ENCODE measurements at regions not wholly inside any gene's neighbourhood (a gene's known extent, or its start where the extent isn't known, plus 50 kb on each side); places are given as distances from the start of the nearest gene placed in this dataset.

GRCh38 chr1:14148526-14148925 is 448.5 kb downstream of the PRDM2 start:
- no peaks in the 10 kb centered on the region for H3K27me3 ChIP-seq (ENCODE audit: control insufficient read depth in 3 of 3, insufficient read depth in 3 of 3, low read depth in 1 of 3, low read length in 3 of 3)
- no peak overlapping the region for H3K27ac ChIP-seq (replicated peaks; ENCODE audit: low read length)
- no peak overlapping the region for H3K4me2 ChIP-seq (ENCODE audit: insufficient read depth, low read length, poor library complexity, severe bottlenecking)
- H3K4ac ChIP-seq (ENCODE audit: low read length) = no peak overlapping the region
- no CpG with 5 or more reads among the region's 2 CpGs for WGBS, 2 donors (ENCODE audit: extremely low coverage in 2 of 2, insufficient read length in 2 of 2, insufficient replicate concordance in 1 of 2)
- H2AK5ac ChIP-seq (ENCODE audit: low read depth, low read length) = no peak overlapping the region
- H2BK15ac ChIP-seq (ENCODE audit: low read length) = no peak overlapping the region
- H3K36me3 ChIP-seq (replicated peaks in 1 of 2; ENCODE audit: control insufficient read depth in 2 of 2, insufficient read depth in 2 of 2, low read length in 2 of 2) = no peaks in the 10 kb centered on the region
- no peaks in the 10 kb centered on the region for H3K9me3 ChIP-seq (replicated peaks in 1 of 2; ENCODE audit: control insufficient read depth in 2 of 2, insufficient read depth in 1 of 2, low read depth in 1 of 2, low read length in 2 of 2)
- H3K9ac ChIP-seq (ENCODE audit: low read depth, low read length, poor library complexity) = no peak overlapping the region
- H3K23ac ChIP-seq (ENCODE audit: low read depth, low read length, poor library complexity) = no peak overlapping the region
- no peak overlapping the region for H4K91ac ChIP-seq (ENCODE audit: low read depth, low read length, poor library complexity)
- no peak overlapping the region for H2BK120ac ChIP-seq (ENCODE audit: low read depth, low read length)
- no peak overlapping the region for H3K4me3 ChIP-seq (ENCODE audit: low read length in 2 of 2)
- H2BK12ac ChIP-seq (ENCODE audit: low read length) = no peak overlapping the region
- H3K14ac ChIP-seq (ENCODE audit: low read length) = no peak overlapping the region
- no peak overlapping the region for H3K18ac ChIP-seq (ENCODE audit: low read length)
- no peak overlapping the region for H2AFZ ChIP-seq (ENCODE audit: low read length)
- H3K79me1 ChIP-seq (ENCODE audit: low read depth, low read length) = no peaks in the 10 kb centered on the region
- H3K4me1 ChIP-seq (ENCODE audit: control insufficient read depth in 2 of 2, insufficient read depth in 1 of 2, low read depth in 1 of 2, low read length in 2 of 2) = no peaks in the 10 kb centered on the region
- H4K8ac ChIP-seq (ENCODE audit: low read depth, low read length) = no peak overlapping the region
- DNase-seq (ENCODE audit: low spot score) = no peak
- no peak overlapping the region for H2BK5ac ChIP-seq (ENCODE audit: low read length)

GRCh38 chr1:14149431-14149830 is 449.1 kb upstream of the KAZN start:
- no CpG with 5 or more reads among the region's 7 CpGs for WGBS, 2 donors (ENCODE audit: extremely low coverage in 2 of 2, insufficient read length in 2 of 2, insufficient replicate concordance in 1 of 2)

GRCh38 chr1:14156543-14156942 is 441.9 kb upstream of the KAZN start:
- H3K27ac ChIP-seq (replicated peaks; ENCODE audit: low read length) = no peak overlapping the region
- H3K27me3 ChIP-seq (ENCODE audit: control insufficient read depth in 3 of 3, insufficient read depth in 3 of 3, low read depth in 1 of 3, low read length in 3 of 3) = no peaks in the 10 kb centered on the region
- H4K8ac ChIP-seq (ENCODE audit: low read depth, low read length) = no peak overlapping the region
- no peak overlapping the region for H3K18ac ChIP-seq (ENCODE audit: low read length)
- no peak overlapping the region for H3K4me2 ChIP-seq (ENCODE audit: insufficient read depth, low read length, poor library complexity, severe bottlenecking)
- H3K23ac ChIP-seq (ENCODE audit: low read depth, low read length, poor library complexity) = no peak overlapping the region
- no CpG with 5 or more reads among the region's 4 CpGs for WGBS, 2 donors (ENCODE audit: extremely low coverage in 2 of 2, insufficient read length in 2 of 2, insufficient replicate concordance in 1 of 2)
- no peaks in the 10 kb centered on the region for H3K36me3 ChIP-seq (replicated peaks in 1 of 2; ENCODE audit: control insufficient read depth in 2 of 2, insufficient read depth in 2 of 2, low read length in 2 of 2)
- no peak overlapping the region for H3K4me3 ChIP-seq (ENCODE audit: low read length in 2 of 2)
- no peak overlapping the region for H2AK5ac ChIP-seq (ENCODE audit: low read depth, low read length)
- no peak overlapping the region for H3K4ac ChIP-seq (ENCODE audit: low read length)
- no peak overlapping the region for H4K91ac ChIP-seq (ENCODE audit: low read depth, low read length, poor library complexity)
- no peaks in the 10 kb centered on the region for H3K79me1 ChIP-seq (ENCODE audit: low read depth, low read length)
- H3K4me1 ChIP-seq (ENCODE audit: control insufficient read depth in 2 of 2, insufficient read depth in 1 of 2, low read depth in 1 of 2, low read length in 2 of 2) = no peaks in the 10 kb centered on the region
- no peak overlapping the region for H2BK12ac ChIP-seq (ENCODE audit: low read length)
- no peak overlapping the region for H3K9ac ChIP-seq (ENCODE audit: low read depth, low read length, poor library complexity)
- DNase-seq (ENCODE audit: low spot score) = no peak
- H2BK120ac ChIP-seq (ENCODE audit: low read depth, low read length) = no peak overlapping the region
- no peak overlapping the region for H2AFZ ChIP-seq (ENCODE audit: low read length)
- H3K14ac ChIP-seq (ENCODE audit: low read length) = no peak overlapping the region
- H2BK15ac ChIP-seq (ENCODE audit: low read length) = no peak overlapping the region
- H3K9me3 ChIP-seq (replicated peaks in 1 of 2; ENCODE audit: control insufficient read depth in 2 of 2, insufficient read depth in 1 of 2, low read depth in 1 of 2, low read length in 2 of 2) = peaks cover 4 to 8% of the 10 kb centered on the region in 2 donors
- no peak overlapping the region for H2BK5ac ChIP-seq (ENCODE audit: low read length)

More at GRCh38 chr1:14149431-14149830, 449.1 kb upstream of the KAZN start:
- Histone ChIP-seq H4K91ac (ENCODE audit: low read depth, low read length, poor library complexity) (no peak overlapping the region), H3K14ac (ENCODE audit: low read length) (no peak overlapping the region), H3K18ac (ENCODE audit: low read length) (no peak overlapping the region), H3K36me3 (replicated peaks in 1 of 2; ENCODE audit: control insufficient read depth in 2 of 2, insufficient read depth in 2 of 2, low read length in 2 of 2) (no peaks in the 10 kb centered on the region), H3K79me1 (ENCODE audit: low read depth, low read length) (no peaks in the 10 kb centered on the region), H2BK120ac (ENCODE audit: low read depth, low read length) (no peak overlapping the region), H2AK5ac (ENCODE audit: low read depth, low read length) (no peak overlapping the region), H3K4ac (ENCODE audit: low read length) (no peak overlapping the region), H3K27me3 (ENCODE audit: control insufficient read depth in 3 of 3, insufficient read depth in 3 of 3, low read depth in 1 of 3, low read length in 3 of 3) (no peaks in the 10 kb centered on the region), H2BK12ac (ENCODE audit: low read length) (no peak overlapping the region), H3K4me3 (ENCODE audit: low read length in 2 of 2) (no peak overlapping the region), H3K27ac (replicated peaks; ENCODE audit: low read length) (no peak overlapping the region), H3K4me1 (ENCODE audit: control insufficient read depth in 2 of 2, insufficient read depth in 1 of 2, low read depth in 1 of 2, low read length in 2 of 2) (no peaks in the 10 kb centered on the region), H3K9ac (ENCODE audit: low read depth, low read length, poor library complexity) (no peak overlapping the region), H2AFZ (ENCODE audit: low read length) (no peak overlapping the region), H3K9me3 (replicated peaks in 1 of 2; ENCODE audit: control insufficient read depth in 2 of 2, insufficient read depth in 1 of 2, low read depth in 1 of 2, low read length in 2 of 2) (no peaks in the 10 kb centered on the region), H2BK5ac (ENCODE audit: low read length) (no peak overlapping the region), H3K4me2 (ENCODE audit: insufficient read depth, low read length, poor library complexity, severe bottlenecking) (no peak overlapping the region), H2BK15ac (ENCODE audit: low read length) (no peak overlapping the region), H4K8ac (ENCODE audit: low read depth, low read length) (no peak overlapping the region), H3K23ac (ENCODE audit: low read depth, low read length, poor library complexity) (no peak overlapping the region)
- DNase-seq (ENCODE audit: low spot score) = no peak

- DNase-seq (ENCODE audit: low spot score) = no peak
- H3K14ac ChIP-seq (ENCODE audit: low read length) = no peak overlapping the region
- no peak overlapping the region for H3K9ac ChIP-seq (ENCODE audit: low read depth, low read length, poor library complexity)
- no peak overlapping the region for H2AK5ac ChIP-seq (ENCODE audit: low read depth, low read length)
- no peak overlapping the region for H3K18ac ChIP-seq (ENCODE audit: low read length)
- no peak overlapping the region for H3K4me2 ChIP-seq (ENCODE audit: insufficient read depth, low read length, poor library complexity, severe bottlenecking)
- no peak overlapping the region for H2BK5ac ChIP-seq (ENCODE audit: low read length)
- no CpG with 5 or more reads among the region's 2 CpGs for WGBS, 2 donors (ENCODE audit: extremely low coverage in 2 of 2, insufficient read length in 2 of 2, insufficient replicate concordance in 1 of 2)
- H3K27me3 ChIP-seq (ENCODE audit: control insufficient read depth in 3 of 3, insufficient read depth in 3 of 3, low read depth in 1 of 3, low read length in 3 of 3) = no peaks in the 10 kb centered on the region
- H3K27ac ChIP-seq (replicated peaks; ENCODE audit: low read length) = no peak overlapping the region
- peaks cover 0 to 3% of the 10 kb centered on the region in 2 donors for H3K4me1 ChIP-seq (ENCODE audit: control insufficient read depth in 2 of 2, insufficient read depth in 1 of 2, low read depth in 1 of 2, low read length in 2 of 2)
- H3K23ac ChIP-seq (ENCODE audit: low read depth, low read length, poor library complexity) = no peak overlapping the region
- H2BK120ac ChIP-seq (ENCODE audit: low read depth, low read length) = no peak overlapping the region
- H3K4me3 ChIP-seq (ENCODE audit: low read length in 2 of 2) = no peak overlapping the region
- no peak overlapping the region for H4K8ac ChIP-seq (ENCODE audit: low read depth, low read length)
- H3K36me3 ChIP-seq (replicated peaks in 1 of 2; ENCODE audit: control insufficient read depth in 2 of 2, insufficient read depth in 2 of 2, low read length in 2 of 2) = no peaks in the 10 kb centered on the region
- H3K9me3 ChIP-seq (replicated peaks in 1 of 2; ENCODE audit: control insufficient read depth in 2 of 2, insufficient read depth in 1 of 2, low read depth in 1 of 2, low read length in 2 of 2) = peaks cover 4 to 8% of the 10 kb centered on the region in 2 donors
- H3K79me1 ChIP-seq (ENCODE audit: low read depth, low read length) = no peaks in the 10 kb centered on the region
- H3K4ac ChIP-seq (ENCODE audit: low read length) = no peak overlapping the region
- H4K91ac ChIP-seq (ENCODE audit: low read depth, low read length, poor library complexity) = no peak overlapping the region
- no peak overlapping the region for H2BK15ac ChIP-seq (ENCODE audit: low read length)
- H2AFZ ChIP-seq (ENCODE audit: low read length) = no peak overlapping the region
- H2BK12ac ChIP-seq (ENCODE audit: low read length) = no peak overlapping the region
Observed at GRCh38 chr1:14160781-14161180, 437.7 kb upstream of the KAZN start.
